HTR-8/SVneo (cell line): ENCODE measurements at regions not wholly inside any gene's neighbourhood (a gene's known extent, or its start where the extent isn't known, plus 50 kb on each side); places are given as distances from the start of the nearest gene placed in this dataset.
"Not testable (repeated sequence)": the region's sequence is repeated elsewhere in the genome, so short reads cannot be mapped to it uniquely, and the experiment has no call there.

Source experiments
- DNase-seq: peaks from one replicate; pipeline ENCODE4 v3.0.0; 2011; ENCODE audit warnings: low spot score, mixed read lengths; ENCODE audit not compliant: insufficient read length
- FAIRE-seq: peaks from 2 replicates; lab custom pipeline; 2011; peaks lifted over from hg19 to GRCh38; lab: Jason Lieb, UNC

- FAIRE-seq (no peak), DNase-seq (no peak)
Measured at GRCh38 chr18:41121116-41121826, 833.8 kb upstream of the PIK3C3 start.

- FAIRE-seq (no peak), DNase-seq (no peak)
Measured at GRCh38 chr18:41119031-41119430, 836.0 kb upstream of the PIK3C3 start.

GRCh38 chr18:41113885-41114482 is 841.0 kb upstream of the PIK3C3 start:
- no peak for FAIRE-seq
- DNase-seq, result no peak

GRCh38 chr18:41099451-41099850 is 855.6 kb upstream of the PIK3C3 start:
- FAIRE-seq (no peak), DNase-seq (no peak)

- DNase-seq (no peak), FAIRE-seq (no peak)
Measured at GRCh38 chr18:41096504-41096903, 858.5 kb upstream of the PIK3C3 start.

GRCh38 chr18:41077076-41077475 is 878.0 kb upstream of the PIK3C3 start:
- no peak for FAIRE-seq
- no peak for DNase-seq

GRCh38 chr18:41075212-41075611 is 879.8 kb upstream of the PIK3C3 start:
- FAIRE-seq (no peak), DNase-seq (no peak)

- DNase-seq (no peak), FAIRE-seq (no peak)
Measured at GRCh38 chr18:41073372-41073954, 881.6 kb upstream of the PIK3C3 start.

GRCh38 chr18:41072946-41073345 is 882.1 kb upstream of the PIK3C3 start:
- no peak for FAIRE-seq
- DNase-seq, result no peak

- DNase-seq (no peak), FAIRE-seq (no peak)
Measured at GRCh38 chr18:41071826-41072225, 883.2 kb upstream of the PIK3C3 start.

- FAIRE-seq (no peak), DNase-seq (no peak)
Measured at GRCh38 chr18:41069167-41069566, 885.9 kb upstream of the PIK3C3 start.

- FAIRE-seq (no peak), DNase-seq (no peak)
Measured at GRCh38 chr18:41064916-41065315, 890.1 kb upstream of the PIK3C3 start.

- no peak for FAIRE-seq
- DNase-seq, result no peak
Measured at GRCh38 chr18:41060967-41061366, 894.1 kb upstream of the PIK3C3 start.

GRCh38 chr18:41059126-41059415 is 896.0 kb upstream of the PIK3C3 start:
- DNase-seq (no peak), FAIRE-seq (no peak)

- DNase-seq, result no peak
- FAIRE-seq, result no peak
Measured at GRCh38 chr18:41058351-41059125, 896.5 kb upstream of the PIK3C3 start.

- FAIRE-seq (no peak), DNase-seq (no peak)
Measured at GRCh38 chr18:41052625-41053024, 902.4 kb upstream of the PIK3C3 start.

GRCh38 chr18:41046250-41046649 is 908.8 kb upstream of the PIK3C3 start:
- not testable (repeated sequence) for FAIRE-seq

GRCh38 chr18:41043876-41044275 is 911.2 kb upstream of the PIK3C3 start:
- FAIRE-seq, result no peak
- DNase-seq, result no peak

More at GRCh38 chr18:41046250-41046649, 908.8 kb upstream of the PIK3C3 start:
- DNase-seq, result not testable (repeated sequence)

GRCh38 chr18:41042866-41043265 is 912.2 kb upstream of the PIK3C3 start:
- FAIRE-seq, result no peak
- no peak for DNase-seq

- no peak for DNase-seq
- no peak for FAIRE-seq
Measured at GRCh38 chr18:41038071-41038470, 917.0 kb upstream of the PIK3C3 start.

GRCh38 chr18:41036346-41036745 is 918.7 kb upstream of the PIK3C3 start:
- no peak for DNase-seq
- FAIRE-seq, result no peak
